Body of pancreas (tissue), 4 donors: ENCODE measurements at regions not wholly inside any gene's neighbourhood (a gene's known extent, or its start where the extent isn't known, plus 50 kb on each side); places are given as distances from the start of the nearest gene placed in this dataset.

ENCODE experiments used
- POLR2A ChIP-seq, 3 donors: fragments of 450-650 bp; IDR thresholded peaks; one replicate each; pipeline ENCODE4 v1.6.1; 2016; ENCODE audit warnings: antibody characterized with exemption in 3 of 3, mild to moderate bottlenecking in 2 of 3
- TF ChIP-seq, protein P1 (sequence below), 7 experiments: fragments of 450-650 bp in 4 of 7; fragments of 200-600 bp in 3 of 7; sonication (generic) in 3 of 7; IDR thresholded peaks; one replicate each; pipeline ENCODE4 v1.5.1; 2016 to 2019; ENCODE audit warnings: antibody characterized with exemption in 7 of 7

DNA sequence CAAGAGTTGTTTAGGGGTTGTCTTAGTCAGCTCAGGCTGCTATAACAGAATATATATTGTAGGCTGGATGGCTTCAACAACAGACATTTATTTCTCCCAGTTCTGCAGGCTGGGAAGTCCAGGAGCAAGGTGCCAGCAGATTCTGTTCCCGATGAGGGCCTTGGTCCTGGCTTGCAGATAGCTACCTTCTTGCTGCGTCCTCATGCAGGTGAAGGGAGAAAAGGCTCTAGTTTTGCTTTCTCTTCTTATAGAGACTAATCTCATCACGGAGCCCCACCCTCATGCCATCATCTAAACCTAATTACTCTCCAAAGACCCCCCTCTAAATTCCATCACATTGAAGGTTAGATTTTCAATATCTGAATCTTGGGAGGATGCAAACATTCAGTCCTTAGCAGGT, 246.0 kb upstream of the ANKRD55 start:
- TF ChIP-seq, protein P1, sequence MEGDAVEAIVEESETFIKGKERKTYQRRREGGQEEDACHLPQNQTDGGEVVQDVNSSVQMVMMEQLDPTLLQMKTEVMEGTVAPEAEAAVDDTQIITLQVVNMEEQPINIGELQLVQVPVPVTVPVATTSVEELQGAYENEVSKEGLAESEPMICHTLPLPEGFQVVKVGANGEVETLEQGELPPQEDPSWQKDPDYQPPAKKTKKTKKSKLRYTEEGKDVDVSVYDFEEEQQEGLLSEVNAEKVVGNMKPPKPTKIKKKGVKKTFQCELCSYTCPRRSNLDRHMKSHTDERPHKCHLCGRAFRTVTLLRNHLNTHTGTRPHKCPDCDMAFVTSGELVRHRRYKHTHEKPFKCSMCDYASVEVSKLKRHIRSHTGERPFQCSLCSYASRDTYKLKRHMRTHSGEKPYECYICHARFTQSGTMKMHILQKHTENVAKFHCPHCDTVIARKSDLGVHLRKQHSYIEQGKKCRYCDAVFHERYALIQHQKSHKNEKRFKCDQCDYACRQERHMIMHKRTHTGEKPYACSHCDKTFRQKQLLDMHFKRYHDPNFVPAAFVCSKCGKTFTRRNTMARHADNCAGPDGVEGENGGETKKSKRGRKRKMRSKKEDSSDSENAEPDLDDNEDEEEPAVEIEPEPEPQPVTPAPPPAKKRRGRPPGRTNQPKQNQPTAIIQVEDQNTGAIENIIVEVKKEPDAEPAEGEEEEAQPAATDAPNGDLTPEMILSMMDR (IDR thresholded peaks at IDR 0.05) = no peak
- no peak for TF ChIP-seq POLR2A (IDR thresholded peaks at IDR 0.05)
